CD4-positive, alpha-beta T cell treated with Interleukin-15 for 1 hour (primary cell): ENCODE measurements at regions not wholly inside any gene's neighbourhood (a gene's known extent, or its start where the extent isn't known, plus 50 kb on each side); places are given as distances from the start of the nearest gene placed in this dataset.

Experiments
- DNase-seq: peaks from one replicate; pipeline ENCODE4 v3.0.0-alpha.2; 2020

- no peak for DNase-seq
Measured at GRCh38 chr1:36572142-36572715, 89.5 kb upstream of the CSF3R start.

DNA sequence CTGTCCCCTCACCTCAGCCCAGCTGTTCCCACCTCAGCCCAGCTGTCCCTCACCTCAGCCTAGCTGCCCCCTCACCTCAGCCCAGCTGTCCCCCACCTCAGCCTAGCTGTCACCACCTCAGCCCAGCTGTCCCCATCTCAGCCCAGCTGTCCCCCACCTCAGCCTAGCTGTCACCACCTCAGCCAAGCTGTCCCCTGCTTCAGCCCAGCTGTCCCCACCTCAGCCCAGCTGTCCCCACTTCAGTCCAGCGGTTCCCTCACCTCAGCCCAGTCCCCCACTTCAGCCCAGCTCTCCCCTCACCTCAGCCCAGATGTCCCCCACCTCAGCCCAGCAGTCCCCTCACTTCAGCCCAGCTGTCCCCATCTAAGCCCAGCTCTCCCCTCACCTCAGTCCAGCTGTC lies 88.4 kb upstream of the CSF3R start:
- no peak for DNase-seq

GRCh38 chr1:36570478-36571060 lies 87.9 kb upstream of the CSF3R start:
- no peak for DNase-seq

- no peak for DNase-seq
Measured at GRCh38 chr1:36570006-36570405, 87.3 kb upstream of the CSF3R start.

DNA sequence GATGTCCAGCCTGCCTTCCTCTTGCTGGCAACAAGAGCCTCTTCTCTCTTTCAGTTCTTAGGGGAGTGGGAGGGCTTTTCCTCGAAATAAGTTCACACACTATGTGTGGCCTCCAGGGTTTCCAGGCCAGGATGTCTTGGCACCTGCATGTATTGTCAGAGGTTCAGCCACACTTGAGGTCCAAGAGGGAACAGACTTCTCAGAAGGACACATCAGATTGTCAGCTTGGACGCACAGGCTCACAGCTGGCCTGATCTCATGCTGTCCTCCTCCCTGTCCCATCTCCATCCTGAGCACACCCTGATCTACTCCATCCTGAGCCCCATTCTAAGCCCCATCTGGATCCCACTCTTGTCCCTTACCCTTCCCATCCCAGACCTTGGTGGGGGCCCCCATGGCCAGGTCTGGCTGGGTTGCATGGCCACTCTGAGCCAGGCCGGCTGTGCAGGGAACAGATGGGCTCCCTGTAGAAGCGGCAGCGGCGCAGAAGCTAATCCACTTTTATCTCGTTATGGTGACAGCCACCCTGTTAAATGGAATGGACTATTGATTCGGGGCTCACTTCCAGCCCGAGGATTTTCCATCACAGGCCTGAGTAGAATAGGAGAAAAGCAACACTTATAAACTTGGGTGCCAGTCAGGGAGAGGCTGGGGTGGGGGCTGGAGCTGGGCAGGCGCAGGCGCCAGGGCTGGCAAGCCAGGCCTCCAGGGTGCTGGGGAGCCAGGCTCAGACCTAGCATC lies 85.1 kb upstream of the CSF3R start:
- DNase-seq, result no peak

- DNase-seq, result no peak
Measured at GRCh38 chr1:36565576-36566501, 83.1 kb upstream of the CSF3R start.

GRCh38 chr1:36562181-36562685 lies 79.5 kb upstream of the CSF3R start:
- no peak for DNase-seq

GRCh38 chr1:36561361-36561724 lies 78.6 kb upstream of the CSF3R start:
- no peak for DNase-seq

- DNase-seq, result no peak
Measured at GRCh38 chr1:36560621-36561360, 78.1 kb upstream of the CSF3R start.

DNA sequence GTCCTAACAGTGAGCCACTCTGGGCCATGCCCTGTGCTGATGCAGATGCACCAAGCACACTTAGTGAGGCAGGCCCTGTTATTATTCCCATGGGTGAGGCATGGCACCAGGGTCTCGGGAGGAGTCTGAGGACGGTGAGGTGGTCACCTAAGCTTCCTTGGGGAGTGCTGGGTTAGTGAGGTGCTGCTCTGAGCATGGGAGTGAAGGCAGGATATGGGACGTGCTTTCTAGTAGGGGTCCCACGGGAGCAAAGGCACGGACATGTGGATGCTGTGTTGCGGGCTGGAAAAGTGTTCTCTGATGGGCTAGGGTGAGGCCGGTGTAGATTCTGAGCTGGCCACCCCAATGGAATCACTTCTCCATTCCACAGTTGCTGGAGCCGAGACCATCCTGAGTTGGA lies 77.5 kb upstream of the CSF3R start:
- no peak for DNase-seq

GRCh38 chr1:36559061-36559460 lies 76.3 kb upstream of the CSF3R start:
- no peak for DNase-seq

DNA sequence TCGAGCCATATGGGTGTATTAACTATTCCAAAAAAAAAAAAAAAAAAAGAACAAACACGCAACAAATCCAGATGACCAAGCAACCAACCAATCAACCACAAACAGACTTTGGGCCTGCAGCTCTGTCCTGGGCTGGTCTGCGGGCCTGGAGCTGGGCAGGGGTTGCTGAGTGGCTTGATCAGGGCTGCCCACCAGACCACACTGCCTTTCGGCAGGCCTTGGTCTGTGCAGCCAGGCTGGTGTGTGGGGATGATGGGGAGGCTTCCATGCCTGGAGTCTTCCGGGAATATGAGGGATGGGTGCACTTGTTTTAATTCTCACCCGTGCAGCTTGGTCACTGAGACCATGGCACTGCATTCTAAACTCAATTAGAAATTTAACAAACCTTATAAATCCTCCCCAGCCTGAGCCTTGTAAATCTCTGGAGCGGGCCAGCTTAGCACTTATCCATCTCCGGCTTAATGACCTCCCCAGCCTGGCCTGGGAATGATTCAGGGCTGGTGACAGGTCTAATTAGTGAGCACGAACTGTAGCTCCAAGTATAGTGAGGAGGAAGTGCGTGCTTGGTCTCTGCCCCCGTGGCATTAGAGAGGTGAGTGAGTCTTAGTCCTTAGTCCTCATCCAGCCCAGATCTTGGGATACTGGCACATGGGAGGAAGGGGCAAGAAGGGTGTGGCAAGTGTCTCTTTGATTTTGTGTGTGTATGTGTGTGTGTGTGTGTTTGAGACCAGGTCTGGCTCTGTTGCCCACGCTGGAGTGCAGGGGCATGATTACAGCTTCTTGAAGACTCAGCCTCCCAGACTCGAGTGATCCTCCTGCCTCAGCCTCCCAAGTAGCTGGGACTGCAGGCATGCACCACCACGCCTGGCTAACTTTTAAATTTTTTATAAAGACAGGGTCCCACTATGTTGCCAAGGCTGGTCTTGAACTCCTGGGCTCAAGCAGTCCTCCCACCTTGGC lies 74.6 kb upstream of the CSF3R start:
- DNase-seq, result no peak

DNA sequence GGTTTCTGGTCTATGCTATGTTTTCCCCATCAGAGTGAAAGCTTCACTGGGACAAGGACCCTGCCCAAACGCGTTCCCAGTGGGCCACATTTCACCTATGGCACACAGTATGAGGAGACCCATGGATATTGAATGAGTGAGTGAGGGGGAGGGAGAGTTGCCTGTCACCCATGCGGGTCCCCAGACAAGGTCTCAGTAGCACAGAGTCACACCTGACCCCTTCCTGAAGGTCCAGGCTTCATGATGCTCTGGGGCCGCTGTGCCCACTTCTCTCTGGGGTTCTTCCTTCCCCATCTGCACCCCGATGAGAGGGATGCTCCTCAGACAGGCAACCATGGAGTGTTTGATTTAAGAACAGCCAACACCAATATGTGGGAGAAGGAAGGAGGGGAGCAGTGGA lies 72.3 kb upstream of the CSF3R start:
- no peak for DNase-seq

DNA sequence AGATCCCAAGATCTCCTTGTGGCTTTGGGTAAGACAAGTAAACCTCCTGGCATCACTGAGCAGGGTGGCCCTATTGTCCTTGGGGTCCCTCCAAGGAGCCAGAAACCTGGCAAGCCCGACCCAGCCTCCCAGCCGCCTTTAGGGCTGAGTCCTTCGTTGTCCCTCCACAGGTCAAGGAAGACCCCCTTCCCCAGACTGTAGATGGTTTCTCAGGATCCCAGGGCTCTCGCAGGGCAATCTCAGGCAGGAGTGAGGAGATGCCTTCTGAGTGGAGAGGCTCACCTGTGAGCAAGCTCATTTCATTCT lies 71.6 kb upstream of the CSF3R start:
- DNase-seq, result no peak

DNA sequence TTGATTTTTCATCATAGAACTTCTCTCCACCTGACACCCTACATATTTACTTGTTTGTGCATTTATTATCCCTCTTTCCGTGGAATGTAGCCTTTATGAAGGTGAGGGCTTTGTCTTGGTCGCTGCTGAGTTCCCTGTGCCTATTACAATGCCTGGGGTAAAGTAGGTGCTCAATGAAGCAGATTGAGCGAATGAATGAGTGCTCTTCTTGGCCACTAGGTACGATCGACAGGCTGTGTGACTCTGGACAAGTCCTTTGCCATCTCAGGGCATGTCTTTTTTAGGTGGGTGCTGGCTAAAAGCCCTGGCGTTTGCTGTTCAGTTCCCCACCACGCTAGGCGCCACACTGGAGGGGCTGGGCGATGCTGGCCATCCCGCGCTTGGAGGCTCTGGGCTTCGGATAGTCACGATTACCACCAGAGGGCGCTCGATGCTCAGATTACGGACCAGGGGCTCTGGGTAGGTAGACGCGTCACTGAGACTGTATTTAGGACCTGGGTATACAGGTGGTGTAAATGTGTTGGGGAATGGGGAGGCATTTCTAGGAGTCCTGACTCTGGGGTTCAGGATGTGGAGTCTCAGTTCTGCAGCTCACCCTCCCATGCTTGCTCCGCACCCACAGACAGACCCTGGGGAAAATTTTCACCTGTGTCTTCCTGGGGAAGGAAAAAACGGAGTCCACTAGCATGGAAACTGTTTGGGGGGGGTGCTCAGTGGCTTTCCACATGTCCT lies 71.0 kb upstream of the CSF3R start:
- peak; percentile 43 for DNase-seq

GRCh38 chr1:36542962-36543515 lies 60.3 kb upstream of the CSF3R start:
- DNase-seq, result no peak

DNA sequence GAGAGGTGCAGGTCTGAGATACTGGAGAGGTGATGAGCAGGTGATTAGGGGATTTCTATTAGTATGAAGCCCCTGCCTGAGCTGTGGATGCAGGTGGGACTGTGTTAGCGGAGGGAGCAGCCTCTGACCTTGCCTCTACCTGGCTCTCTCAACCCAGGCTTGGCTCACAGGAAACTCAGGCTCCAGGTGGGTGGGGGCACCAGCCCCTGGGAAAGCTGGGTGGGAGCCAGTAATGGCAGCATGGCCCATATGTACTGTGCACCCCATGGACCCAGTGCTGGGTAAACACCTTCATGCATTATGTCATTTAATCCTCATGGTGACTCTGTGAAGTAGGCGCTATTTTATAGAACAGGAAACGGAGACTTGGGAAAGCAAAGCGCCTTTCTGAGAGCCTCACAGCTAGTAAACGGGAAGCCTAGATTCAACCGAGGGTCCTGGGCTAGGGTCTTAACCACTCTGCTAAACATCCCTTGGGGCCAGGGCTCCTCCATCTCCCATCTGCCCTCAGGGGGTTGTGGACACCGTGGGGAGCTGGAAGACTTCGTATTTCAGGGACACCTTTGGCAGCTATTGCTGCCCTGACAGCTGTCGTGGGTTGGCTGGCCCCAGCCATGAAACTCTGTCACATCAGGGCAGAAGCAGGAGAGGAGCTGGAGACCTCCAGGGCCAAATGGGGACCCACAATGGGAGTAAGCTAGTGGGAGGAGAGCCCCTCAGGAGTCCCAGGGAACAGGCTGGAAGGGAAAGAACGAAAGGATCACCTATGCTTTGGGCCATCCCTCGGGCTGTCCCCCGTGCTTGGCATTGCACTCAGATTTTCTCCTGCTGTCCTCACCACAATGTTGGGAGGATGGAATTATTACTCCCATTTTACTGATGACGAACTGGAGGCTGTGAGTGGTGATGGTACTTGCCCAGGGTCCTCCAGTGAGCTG lies 59.6 kb upstream of the CSF3R start:
- no peak for DNase-seq

DNA sequence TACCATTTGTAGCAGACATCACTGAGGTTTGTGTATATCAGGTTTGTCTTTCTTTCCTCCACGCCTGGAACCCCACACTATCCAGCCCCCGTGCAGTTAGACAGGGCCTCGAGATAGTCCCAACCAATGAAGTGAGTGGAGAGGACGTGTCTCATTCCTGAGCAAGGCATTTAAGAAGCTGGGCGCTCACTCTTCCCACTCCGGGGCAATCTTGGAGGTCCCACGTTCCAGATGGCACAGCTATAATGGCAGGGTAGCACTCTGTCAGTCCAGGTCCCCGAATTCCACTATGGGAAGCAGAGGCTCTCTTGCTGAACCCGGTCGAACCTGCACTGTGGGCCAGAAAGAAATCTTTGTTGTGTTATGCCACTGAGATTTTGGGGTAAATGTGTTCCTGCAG lies 57.3 kb upstream of the CSF3R start:
- DNase-seq, result no peak

DNA sequence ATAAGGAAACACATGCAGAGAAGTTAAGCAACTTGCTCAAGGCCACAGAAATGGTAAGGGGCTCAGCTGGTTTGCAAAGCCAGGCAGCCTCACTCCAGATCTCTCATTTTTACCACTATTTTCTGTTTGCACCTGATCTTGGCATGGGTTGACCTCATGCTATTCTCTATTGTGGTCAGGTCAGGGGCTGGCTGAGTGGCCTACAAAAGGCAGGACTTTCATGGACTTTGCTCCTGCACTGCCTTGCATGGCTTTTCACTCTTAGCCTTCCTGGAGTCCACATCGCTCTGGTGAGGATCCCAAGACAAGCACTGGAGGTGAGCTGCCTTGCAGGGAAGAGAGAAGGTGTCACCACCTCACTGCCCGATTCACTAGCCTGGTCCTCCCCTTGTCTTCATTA lies 56.8 kb upstream of the CSF3R start:
- no peak for DNase-seq
